AG09309 (cell line): ENCODE measurements at regions not wholly inside any gene's neighbourhood (a gene's known extent, or its start where the extent isn't known, plus 50 kb on each side); places are given as distances from the start of the nearest gene placed in this dataset.

ENCODE experiments used
- DNase-seq: peaks from one replicate; pipeline ENCODE4 v3.0.0-alpha.2; 2010; ENCODE audit warnings: low read depth
- H3K4me3 ChIP-seq: 2 replicates; pipeline ENCODE4 v1.5.1; 2011; ENCODE audit warnings: mild to moderate bottlenecking, low read depth, low read length, moderate library complexity; ENCODE audit not compliant: control insufficient read depth
- CTCF ChIP-seq: IDR thresholded peaks from 2 replicates; pipeline ENCODE4 v1.5.1; 2011; ENCODE audit warnings: mild to moderate bottlenecking, low read depth, low read length, inconsistent platforms; ENCODE audit not compliant: insufficient read depth, control insufficient read depth; ENCODE audit errors: missing control alignments

- no peak for DNase-seq
- no peak for TF ChIP-seq CTCF
- H3K4me3 ChIP-seq, result no peak overlapping the region
These were observed 152.1 kb downstream of the AXIN2 start for GRCh38 chr17:65409381-65409780.

- H3K4me3 ChIP-seq, result no peak overlapping the region
- no peak for DNase-seq
- no peak for TF ChIP-seq CTCF
These were observed 153.4 kb downstream of the AXIN2 start for GRCh38 chr17:65408050-65408449.

- TF ChIP-seq CTCF, result no peak
- DNase-seq, result no peak
- H3K4me3 ChIP-seq, result no peak overlapping the region
These were observed 154.4 kb downstream of the AXIN2 start for GRCh38 chr17:65407017-65407416.

GRCh38 chr17:65406552-65406951, 154.9 kb downstream of the AXIN2 start:
- no peak for TF ChIP-seq CTCF
- no peak for DNase-seq
- H3K4me3 ChIP-seq, result no peak overlapping the region

GRCh38 chr17:65405563-65405962, 155.9 kb downstream of the AXIN2 start:
- H3K4me3 ChIP-seq, result no peak overlapping the region
- TF ChIP-seq CTCF, result no peak

GRCh38 chr17:65404761-65405160, 156.7 kb downstream of the AXIN2 start:
- H3K4me3 ChIP-seq, result no peak overlapping the region
- no peak for TF ChIP-seq CTCF
- DNase-seq, result no peak

More at GRCh38 chr17:65405563-65405962, 155.9 kb downstream of the AXIN2 start:
- no peak for DNase-seq

- no peak for TF ChIP-seq CTCF
- no peak for DNase-seq
- H3K4me3 ChIP-seq, result no peak overlapping the region
These were observed 157.8 kb downstream of the AXIN2 start for GRCh38 chr17:65403626-65404025.
